DOHH2 (cell line): ENCODE measurements at regions not wholly inside any gene's neighbourhood (a gene's known extent, or its start where the extent isn't known, plus 50 kb on each side); places are given as distances from the start of the nearest gene placed in this dataset.
"Not testable (repeated sequence)": the region's sequence is repeated elsewhere in the genome, so short reads cannot be mapped to it uniquely, and the experiment has no call there.

ENCODE experiments used
- CTCF ChIP-seq: fragments of 200-600 bp; sonication (generic); IDR thresholded peaks from one replicate; pipeline ENCODE4 v1.5.1; 2014; ENCODE audit warnings: antibody characterized with exemption, mild to moderate bottlenecking, low read depth, low read length; ENCODE audit not compliant: poor library complexity, severe bottlenecking
- EZH2phosphoT487 ChIP-seq: fragments of 200-600 bp; sonication (generic); IDR thresholded peaks from 2 replicates; pipeline ENCODE4 v1.6.1; 2017; ENCODE audit warnings: borderline replicate concordance, mild to moderate bottlenecking, antibody characterized with exemption, low read length, moderate library complexity, mixed read lengths

GRCh38 chr5:82971034-82971806, 106.0 kb downstream of the TMEM167A start:
- not testable (repeated sequence) for TF ChIP-seq CTCF, EZH2phosphoT487
